HFF-Myc (cell line): ENCODE measurements at regions not wholly inside any gene's neighbourhood (a gene's known extent, or its start where the extent isn't known, plus 50 kb on each side); places are given as distances from the start of the nearest gene placed in this dataset.

ENCODE experiments used
- DNase-seq: peaks from one replicate; pipeline ENCODE4 v3.0.0-alpha.2; 2011; ENCODE audit warnings: low read depth; ENCODE audit errors: extremely low read depth
- H3K4me3 ChIP-seq: replicated peaks from 2 replicates; pipeline ENCODE4 v1.5.1; 2011; ENCODE audit warnings: low read depth, mild to moderate bottlenecking, control low read depth, low read length
- CTCF ChIP-seq: IDR thresholded peaks from 2 replicates; pipeline ENCODE4 v1.5.1; 2012; ENCODE audit warnings: mild to moderate bottlenecking, low read depth, low read length, control low read depth; ENCODE audit errors: missing control alignments

- no peak for DNase-seq
- TF ChIP-seq CTCF: no peak
- H3K4me3 ChIP-seq: no peak overlapping the region
Measured at GRCh38 chr5:128877476-128877875, 87.8 kb upstream of the SLC27A6 start.

GRCh38 chr5:128881502-128882018 lies 83.7 kb upstream of the SLC27A6 start:
- no peak for DNase-seq
- no peak for TF ChIP-seq CTCF
- H3K4me3 ChIP-seq: no peak overlapping the region

DNA sequence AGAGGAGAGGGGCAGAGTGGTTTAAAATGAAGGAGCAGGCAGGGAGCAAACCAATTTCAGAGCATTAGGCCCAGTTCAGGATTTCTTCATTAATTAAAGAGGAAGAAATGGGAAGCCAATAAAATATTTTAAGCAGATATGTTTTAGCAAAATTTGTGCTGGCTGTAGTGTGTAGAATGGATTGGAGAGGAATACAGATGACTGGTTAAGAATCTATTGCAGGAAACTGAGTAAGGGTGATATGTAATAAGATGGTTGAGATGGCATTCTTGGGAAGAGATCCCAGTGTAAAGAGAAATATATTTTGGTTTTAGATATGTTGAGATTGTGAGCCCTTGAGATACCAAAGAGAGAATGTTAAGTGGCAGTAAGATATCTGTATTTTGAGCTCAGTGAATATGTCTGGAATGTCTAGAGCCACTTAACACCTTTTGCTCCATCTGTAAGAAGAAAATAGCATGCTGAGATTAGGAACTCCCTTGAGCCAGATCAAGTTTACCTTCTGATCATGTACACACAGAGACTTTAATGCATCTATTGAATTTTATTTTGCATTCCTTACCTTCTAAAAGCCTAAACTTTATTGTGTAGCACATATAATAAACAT lies 79.5 kb upstream of the SLC27A6 start:
- no peak for DNase-seq
- no peak overlapping the region for H3K4me3 ChIP-seq

DNA sequence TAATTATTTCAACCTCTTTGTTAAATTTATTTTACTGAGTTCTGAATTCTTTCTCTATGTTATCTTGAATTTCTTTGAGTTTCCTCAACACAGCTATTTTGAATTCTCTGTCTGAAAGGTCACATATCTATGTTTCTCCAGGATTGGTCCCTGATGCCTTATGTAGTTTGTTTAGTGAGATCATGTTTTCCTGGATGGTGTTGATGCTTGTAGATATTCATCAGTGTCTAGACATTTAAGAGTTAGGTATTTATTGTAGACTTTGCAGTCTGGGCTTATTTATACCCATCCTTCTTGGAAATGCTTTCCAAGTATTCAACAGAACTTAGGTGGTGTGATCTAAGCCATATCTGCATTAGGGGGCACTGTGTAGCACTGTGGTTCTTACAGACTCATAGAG lies 70.2 kb upstream of the SLC27A6 start:
- TF ChIP-seq CTCF: no peak
- H3K4me3 ChIP-seq: no peak overlapping the region
- DNase-seq: no peak

More for the DNA sequence above, 79.5 kb upstream of the SLC27A6 start:
- no peak for TF ChIP-seq CTCF

DNA sequence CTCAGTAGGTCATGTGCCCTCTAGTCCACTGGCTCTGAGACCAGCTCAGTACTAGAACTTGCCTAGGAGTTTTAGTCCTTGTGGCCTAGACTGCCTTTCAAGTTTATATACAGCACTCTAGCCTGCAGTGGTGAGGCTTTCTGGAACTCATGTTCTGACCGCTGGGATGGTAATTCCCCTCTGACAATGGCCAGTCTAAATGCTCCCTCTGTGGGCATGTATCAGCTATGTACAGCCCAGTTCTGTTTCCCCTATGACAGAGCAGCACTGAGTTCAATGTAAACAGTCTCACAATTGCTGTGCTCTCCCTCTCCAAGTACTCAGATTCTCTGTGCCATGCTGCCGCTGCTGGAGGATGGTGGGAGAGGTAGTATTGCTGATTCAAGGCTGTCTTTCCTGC lies 68.6 kb upstream of the SLC27A6 start:
- H3K4me3 ChIP-seq: no peak overlapping the region
- no peak for TF ChIP-seq CTCF
- DNase-seq: no peak

DNA sequence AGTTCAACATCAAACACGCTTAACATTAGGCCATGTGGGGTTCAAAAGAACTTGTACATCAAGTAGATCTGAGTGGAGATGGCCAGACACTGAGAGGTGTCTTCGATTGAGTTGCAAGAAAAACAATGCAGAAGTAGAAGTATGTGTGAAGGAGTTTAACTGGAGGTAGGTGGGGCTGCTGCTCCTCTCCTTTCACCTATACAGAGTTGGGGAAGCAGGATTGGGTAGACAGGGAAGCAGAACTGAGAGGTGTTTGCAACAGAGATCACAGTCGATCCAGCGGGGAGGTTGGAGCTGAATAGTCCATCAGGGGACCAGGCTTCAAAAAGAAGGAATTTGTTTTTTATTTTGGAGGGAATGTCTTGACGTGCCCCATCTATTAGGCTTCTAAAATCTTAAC lies 61.7 kb upstream of the SLC27A6 start:
- DNase-seq: no peak
- H3K4me3 ChIP-seq: no peak overlapping the region
- no peak for TF ChIP-seq CTCF

- H3K4me3 ChIP-seq: no peak overlapping the region
- no peak for TF ChIP-seq CTCF
- no peak for DNase-seq
Measured at GRCh38 chr5:128904805-128905567, 60.3 kb upstream of the SLC27A6 start.
